T-helper 2 cell (primary cell): ENCODE measurements at regions not wholly inside any gene's neighbourhood (a gene's known extent, or its start where the extent isn't known, plus 50 kb on each side); places are given as distances from the start of the nearest gene placed in this dataset.

ENCODE experiments used
- DNase-seq, 5 experiments: peaks; one replicate each; pipeline versions ENCODE4 v3.0.0 to v3.0.0-alpha.2; 2012 to 2022

DNA sequence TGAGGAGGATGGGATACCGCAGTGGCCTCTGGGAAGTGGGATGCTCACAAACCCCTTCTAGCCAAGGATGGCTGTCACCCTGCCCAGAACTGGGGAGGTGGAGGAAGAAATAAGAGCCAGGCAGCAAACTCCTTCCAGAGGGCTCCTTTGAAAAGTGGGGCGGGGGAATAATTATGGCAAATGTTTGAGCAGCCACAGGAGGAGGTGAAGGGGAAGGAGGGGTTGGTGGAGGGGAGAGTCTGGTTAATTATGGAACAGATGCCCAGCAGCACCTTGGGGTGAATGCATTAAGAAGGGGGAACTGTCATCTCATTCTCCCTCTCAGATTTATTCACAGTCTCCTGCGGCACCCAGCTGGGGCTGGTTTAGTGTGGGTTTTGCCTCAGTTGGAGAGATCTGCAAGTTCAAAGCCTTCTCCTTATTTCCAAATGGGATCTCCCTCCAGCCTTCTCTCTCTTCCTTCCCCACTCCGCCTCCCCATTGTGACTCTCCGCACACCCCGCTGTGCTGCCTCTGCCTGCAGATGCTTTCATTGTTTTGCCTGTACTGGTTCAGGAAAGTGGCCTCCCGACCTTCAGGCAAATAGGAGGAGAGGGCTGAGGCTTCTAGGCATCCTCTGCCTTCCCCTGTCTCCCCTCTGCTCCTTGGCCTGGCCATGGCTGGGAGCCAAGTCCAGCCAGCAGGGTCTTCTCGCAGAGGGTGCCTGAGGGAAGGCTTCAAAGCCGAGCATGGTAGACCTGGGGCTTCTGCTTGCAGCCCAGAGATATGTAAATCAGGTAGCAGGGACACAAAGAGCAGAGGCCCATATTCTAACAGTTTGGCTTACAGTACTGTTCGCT is 457.2 kb upstream of the MEX3C start:
- DNase-seq = no peak

DNA sequence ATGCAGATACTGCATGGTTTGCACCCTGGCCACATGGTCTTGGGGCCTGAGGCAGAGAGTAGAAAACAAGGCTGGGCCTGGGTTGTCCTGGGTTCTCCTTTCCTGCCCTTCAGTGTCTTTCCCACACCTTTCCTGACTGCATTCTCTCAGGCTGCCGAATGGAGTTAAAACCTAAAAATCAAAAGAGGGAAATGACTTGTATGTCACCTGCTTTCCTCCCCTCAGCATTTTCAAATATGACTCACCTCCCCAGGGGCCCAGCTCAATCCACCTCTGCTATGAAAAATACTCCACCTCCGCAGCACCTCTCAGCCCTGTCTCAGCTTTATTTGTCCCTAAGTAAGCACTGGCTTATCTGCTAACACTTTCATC is 457.8 kb upstream of the MEX3C start:
- peak in 1 of 5 experiments; percentile 7 for DNase-seq

DNA sequence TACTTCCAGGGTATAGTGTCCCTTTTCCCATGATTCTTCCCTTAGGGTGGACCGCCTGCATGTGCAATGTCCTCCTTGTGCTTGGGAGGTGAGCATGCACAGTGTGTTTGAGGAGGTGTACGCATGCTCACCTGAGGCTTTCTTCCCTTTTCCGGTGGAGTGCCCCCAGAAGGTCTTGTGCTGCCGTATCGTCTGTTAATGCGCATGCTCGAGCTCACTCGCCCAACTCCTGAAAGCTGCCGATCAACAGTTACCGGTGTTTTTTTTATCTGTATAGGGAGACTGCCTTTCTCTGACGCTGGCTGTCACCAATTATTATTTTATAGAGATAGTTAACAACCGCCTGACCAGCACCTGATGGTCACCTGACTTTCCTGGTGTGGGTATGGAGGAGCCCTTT is 458.8 kb upstream of the MEX3C start:
- DNase-seq = no peak

DNA sequence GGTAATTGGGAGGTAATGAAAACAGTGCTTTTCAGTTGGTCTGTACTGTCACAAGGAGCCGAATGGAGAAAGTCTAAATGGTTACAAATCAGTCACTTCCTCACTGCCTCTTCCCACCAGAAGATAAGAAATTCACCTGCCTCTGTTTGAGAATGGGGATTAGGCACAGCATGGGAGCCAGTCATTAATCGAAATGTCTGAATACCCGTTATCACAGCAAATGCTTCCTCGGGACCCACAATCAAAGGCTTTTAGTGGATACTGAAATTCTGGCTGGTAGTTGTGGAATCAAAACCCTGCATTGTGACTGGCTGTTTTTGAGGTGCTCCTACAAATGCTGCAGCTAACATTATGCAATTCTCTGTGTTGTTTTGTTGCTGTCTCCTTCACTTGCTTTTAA is 461.0 kb upstream of the MEX3C start:
- DNase-seq = no peak

DNA sequence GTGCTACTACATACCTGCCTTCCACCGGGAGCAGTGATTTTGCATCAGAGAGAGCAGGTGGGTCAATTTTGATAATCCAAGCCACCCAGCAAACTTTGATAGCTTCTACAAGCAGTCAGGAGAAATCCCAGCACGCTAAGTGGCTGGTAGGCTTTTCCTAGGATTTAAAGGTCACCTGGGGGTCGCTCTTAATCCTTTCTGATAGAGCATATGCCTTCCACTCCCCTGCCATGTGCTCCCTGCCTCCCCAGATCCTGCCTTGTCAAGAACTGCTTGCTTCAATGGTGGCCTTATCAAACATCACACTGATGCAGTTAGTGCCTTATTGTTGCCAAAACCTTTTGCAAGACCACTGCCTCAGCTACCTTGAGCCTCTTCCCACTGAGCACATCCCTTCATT is 462.3 kb upstream of the MEX3C start:
- DNase-seq = no peak

DNA sequence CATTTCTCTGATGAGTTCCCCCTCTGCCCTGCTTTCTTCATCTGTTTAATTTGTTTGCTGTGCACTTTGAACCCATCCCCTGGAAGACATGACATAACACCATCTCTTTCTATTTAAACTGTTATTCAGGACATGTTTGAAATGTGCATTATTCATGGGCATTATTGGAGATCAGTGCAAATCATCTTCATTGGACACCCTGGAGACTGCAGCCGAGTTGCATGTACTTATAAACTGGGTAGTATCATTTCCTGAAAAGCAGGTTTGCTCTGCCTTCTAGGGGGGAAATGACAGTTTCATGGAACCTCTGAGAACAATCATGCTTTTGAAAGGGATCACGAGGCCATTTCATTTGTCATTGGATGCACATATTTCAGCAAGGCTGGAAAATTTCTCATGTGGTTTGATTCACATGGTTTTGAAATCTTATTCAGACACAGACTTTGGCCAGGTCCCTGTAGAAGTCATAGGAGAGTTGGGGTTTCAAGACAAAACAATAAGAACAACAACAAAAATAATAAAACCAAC is 462.8 kb upstream of the MEX3C start:
- no peak for DNase-seq

DNA sequence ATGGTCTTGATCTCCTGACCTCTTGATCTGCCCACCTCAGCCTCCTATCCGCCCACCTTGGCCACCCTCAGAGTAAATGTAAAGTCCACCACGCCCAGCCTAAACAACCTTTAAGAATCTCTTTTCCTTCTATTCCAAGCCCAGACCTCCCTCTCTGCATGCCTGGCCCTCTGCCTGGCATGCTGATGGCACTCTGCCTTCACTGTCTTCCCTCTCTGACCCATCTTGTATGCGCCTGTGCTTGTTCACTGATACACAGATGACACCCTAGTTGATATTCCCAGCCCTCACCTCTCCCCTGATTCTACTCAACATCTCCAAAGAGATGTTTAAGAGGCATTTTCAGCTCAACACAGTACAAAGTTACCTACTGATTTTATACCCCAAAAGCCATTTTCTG is 466.8 kb upstream of the MEX3C start:
- DNase-seq = no peak

DNA sequence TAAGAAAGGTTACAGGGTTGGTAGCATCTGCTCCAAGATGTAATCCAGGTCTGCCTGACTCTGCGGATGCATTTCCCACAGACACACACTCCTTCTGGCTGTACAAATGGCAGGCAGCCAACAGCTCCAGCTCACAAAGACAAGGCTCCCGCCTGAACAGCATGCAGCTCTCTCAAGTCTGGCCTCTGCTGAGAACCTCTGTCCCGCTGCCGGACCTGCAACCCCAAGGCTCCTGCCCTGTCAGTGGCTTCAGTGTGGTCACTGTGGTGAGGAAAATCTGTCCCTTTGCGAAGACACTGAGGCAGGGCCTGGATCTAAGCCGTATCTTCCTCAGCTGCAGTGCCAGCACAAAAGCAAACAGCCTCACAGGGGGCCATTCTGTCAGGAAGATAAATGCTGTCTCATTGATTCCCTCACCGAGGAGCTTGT is 469.3 kb upstream of the MEX3C start:
- DNase-seq = no peak

DNA sequence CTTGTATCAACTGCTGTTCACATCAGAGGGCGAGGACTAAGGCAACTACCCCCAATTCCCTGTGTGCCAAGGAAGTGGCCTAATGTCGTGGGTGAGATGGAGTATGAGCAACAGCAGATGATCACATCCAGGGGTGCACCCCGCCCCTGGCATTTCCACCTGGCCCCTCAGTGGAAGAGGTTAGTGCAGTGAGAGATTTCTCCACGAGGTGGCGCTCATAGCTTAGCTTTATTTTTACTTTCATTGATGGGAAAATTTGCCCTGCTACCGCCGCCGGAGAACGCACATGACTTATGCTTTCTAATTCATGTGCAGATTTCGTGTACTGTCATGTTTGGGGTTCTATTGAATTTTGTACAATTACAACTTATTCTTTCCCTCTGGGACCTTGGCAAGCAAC is 470.6 kb upstream of the MEX3C start:
- peak in 3 of 5 experiments; percentile 9 to 44 (median 9) for DNase-seq

DNA sequence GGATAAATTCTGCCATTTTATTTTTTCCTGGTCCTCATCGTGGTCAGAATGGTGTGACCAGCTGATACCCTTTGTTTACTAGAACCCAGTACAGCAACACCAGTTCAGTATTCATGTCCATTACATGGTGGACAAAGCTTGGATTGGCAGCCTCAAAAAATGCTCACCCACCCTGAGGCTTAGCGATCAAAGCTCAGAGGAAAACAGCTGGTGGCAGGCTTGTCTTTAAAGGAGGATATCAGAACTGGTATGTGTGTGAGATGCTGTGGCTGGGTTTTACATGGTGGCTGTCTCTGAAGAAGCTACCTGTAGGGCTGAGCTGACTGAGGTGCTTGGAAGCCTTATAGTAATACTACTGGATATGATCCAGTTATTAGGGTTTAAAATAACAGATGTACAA is 471.1 kb upstream of the MEX3C start:
- no peak for DNase-seq

DNA sequence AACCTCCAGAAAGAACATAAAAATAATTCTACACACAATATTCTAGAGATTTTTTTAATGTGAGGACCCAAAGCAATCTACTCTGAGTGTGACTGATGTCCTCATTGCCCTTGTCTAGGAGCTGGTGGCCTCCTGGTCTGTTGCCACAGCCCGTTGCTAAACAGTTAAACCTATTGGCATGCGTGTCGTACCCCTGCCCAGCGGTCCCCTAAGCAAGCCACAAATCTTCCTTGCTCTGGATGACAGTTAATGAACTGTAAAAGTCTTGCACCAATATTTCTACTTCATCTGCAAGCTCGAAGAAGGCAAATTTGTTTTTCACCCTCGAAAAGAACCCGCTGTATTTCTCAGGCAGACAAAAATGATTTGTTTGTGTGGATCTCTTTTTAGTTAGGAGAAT is 489.1 kb upstream of the MEX3C start:
- no peak for DNase-seq

DNA sequence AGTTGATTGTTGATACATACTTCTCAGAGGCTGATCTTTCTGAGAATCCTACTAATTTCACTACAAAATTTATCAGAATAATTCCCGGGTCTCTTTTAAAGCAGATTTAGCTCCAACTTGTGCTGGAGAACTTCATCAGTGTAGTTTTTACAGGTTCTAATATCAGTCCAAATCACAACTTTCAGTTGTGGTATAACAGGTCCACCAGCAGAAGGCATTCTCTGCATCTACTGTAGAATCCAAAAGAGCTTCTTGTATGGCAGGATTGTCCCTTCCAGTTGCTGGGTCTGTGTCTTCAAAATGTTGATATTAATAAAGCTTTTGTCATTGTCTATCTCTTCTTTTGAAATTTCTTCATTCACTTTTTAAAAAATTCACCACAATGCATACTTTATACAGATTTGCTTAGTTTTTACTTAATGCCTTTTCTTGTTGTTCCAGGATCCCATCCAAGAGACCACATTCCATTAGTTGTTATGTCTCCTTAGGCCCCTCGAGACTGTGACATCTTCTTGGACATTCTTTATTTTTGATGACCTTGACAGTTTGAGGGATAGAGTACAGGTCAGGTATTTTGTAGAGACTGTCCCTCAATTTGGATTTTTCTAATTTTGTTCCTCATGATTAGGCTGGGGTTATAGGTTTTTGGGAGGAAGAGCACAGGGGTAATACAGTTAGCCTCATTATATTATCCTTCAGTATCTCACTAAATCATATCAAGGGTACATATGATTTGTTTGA is 490.5 kb upstream of the MEX3C start:
- DNase-seq = no peak

DNA sequence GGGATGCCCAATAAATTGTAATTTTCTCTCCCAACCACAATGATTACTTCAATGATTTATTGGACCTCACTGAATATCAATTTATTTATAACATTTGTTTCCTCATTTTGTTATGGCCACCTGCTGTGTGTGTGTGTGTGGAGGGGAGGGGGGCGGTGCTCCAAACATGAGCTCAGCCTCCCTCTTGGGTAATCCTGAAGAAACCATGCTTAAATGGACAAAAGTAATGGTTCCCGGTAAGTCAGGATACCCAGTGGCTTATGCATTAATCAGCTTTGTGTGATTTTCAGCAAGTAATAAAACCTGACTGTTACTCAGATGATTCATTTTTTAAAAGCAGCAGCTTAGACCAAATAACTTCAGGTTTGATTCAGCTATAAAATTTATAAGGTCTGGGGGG is 495.1 kb upstream of the MEX3C start:
- no peak for DNase-seq

DNA sequence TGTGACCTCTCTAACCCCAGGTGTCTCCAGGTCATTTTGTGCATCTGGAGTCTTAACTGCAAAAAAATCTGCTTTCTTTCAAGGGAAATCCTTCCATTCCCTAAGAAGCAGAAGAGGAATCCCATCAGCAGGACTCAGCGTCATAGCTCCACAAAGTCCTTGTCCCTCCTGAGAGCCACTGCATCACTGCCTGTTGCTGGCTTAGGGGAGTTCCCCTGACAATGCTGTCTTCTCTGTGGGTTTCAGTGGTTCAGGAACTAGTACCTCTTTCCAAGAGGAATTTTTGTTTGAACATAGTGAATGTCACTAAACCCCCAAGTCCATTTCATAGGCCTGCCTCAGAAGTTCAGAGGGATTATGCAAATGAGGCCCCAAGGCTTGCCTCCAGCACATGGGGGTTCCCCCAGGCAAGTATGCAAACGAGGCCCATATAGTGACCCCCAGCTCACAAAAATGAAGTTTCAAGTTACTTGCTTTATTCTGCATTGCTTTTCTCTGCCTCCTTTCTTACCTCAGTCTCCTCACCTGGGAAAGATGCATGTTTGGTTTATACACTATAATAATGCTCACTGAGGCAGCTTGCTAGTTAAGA is 513.9 kb upstream of the MEX3C start:
- DNase-seq = no peak

DNA sequence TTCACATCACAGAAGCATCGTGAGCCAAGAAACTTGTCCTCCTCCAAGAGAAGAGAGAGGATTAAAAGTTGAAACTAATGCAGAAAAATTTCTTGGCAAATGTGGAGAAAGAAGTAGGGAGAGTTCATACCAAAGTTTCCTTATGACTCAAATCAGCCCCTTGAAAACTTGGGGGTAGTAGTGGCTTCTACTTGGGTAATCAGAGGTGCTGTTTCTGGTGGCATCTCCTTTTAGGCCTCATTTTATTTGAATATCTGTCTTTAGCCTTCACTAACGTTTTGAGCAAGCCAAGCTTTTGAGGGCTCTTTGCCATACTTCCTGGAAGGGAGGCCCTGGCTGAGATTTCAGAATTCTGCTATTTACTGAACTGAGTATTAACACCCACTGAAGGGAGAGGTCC is 515.3 kb upstream of the MEX3C start:
- DNase-seq = no peak

DNA sequence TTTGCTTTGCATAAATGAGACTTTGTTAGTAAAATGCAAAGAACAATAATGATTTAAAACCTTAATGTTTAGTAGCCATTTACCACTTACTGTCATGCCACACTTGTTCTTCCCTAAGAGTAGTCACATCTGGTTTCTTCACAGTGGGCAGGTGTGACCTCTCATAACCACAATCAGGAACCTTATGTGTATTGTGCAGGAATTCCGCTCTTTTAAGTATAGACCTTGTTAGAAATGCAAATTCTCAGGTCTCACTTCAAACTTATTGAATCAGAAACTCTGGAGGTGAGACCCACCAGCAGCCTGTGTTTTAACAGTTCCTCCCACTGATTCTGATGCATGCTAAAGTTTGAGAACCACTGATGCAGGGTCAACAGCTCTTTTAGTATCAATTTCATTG is 518.8 kb upstream of the MEX3C start:
- no peak for DNase-seq

DNA sequence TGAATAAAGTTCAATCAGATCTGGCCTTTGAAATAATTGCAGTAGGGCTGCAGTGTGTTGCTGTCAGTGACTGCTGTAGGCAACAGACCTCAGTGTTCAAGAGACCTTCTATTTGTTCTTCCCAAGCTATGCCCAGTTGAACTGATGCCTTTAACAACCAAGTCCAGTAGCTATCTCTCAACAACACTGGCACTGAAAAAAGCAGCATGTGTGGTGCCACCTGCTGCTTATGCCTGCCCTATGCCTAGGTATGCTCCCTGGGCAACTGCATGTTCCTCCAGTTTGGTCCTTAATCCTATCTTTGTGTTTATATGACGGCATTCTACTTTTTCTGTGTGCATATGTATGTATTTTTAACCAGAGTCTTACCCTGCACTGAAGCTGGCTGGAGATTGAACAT is 523.9 kb upstream of the MEX3C start:
- DNase-seq = no peak

DNA sequence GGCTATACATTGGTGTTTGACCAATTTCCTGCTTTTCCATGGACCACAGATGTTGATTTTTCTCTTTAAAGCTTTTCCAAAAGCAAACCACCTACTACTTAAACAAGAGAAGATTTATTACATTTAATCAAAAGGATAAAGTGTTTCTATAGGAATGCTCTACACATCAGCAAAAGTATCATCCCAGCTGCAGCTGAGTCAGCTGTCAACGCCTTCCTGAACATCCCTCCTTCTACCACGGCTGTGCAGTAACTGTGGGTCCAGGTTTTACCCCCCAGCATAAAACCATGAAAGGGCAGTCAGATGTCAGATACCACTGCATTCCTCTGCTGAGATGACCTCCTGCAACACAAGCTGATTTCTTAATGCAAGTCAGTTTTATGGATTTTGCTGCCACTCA is 524.5 kb upstream of the MEX3C start:
- no peak for DNase-seq

DNA sequence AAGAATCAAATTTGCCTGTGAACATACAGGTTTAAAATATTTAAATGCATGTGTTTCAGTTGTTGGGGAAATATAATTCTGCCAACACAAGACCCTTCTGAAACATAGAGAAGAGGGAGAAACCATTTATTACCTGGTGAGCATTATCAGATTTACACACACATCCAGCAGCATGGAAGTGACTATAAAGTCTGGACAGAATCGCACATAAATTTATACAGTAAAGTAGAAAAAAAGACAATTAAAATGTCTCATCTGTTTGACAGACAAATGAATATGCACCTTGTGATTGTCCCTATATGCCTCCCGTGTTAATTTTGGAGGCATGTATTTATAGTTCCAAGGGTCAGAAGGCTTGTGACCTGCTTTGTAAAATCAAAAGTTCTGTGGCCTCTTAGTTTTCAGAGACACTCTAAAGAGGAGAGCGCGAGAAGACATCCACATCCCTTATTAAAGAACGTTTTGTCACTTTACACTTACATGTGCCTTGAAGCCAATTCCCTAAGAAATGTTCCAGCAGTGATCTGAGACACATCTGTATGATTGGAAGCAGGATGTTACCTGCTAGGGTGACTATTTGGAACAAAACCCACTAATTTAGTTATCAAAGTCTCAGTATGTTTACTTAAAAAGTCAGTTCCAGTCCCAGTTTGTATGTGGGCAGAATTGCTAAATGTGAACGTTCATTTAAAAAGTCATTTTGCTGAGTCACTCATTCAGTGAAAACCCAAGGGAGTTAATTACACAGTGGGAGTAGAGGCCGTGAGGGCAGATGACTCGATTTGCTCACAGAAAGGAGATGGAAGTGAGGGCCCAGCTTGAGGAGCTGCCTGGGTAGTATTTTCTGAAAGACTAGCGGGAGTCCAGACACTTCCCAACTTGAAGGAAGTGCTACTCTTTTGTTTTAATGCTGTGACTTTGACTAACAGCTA is 527.6 kb upstream of the MEX3C start:
- DNase-seq = no peak

DNA sequence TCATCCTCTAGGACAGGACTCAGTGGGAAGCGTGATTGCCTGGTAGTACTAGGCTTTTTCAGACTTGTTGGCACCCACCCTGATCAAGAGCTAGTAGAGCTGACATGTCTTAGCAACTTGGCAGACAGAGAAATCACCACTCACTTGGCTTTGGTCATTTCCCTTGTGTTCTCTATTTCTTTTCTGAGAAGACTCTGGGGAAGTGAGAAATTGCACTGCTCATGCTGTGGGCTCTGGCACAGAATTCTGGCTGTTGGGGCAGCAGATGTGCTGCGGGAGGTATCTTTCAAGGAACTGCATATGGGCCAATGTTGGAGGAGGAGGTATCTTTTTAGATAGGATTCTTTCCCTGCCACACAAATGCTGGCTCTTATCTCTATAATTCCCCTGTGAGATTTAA is 529.1 kb upstream of the MEX3C start:
- no peak for DNase-seq

DNA sequence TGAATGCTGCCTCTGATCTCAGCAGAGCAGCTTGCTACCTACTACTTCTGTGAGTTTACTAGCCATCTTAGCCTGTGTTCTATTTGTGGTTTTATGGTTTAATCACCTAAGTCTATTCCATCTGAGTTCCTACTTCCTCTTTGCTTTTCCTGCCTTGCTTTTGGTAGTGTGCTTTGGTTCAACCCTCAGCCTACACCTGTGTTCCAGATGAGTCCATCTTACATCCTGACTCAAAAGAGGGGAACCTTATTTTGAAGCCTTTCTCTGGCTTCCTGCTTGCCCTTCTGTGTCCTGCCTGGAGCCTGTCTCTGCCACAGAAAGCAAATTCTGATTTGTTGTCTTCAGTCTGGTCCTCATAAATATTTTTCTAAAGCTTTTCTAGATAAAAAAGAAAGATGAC is 530.3 kb upstream of the MEX3C start:
- no peak for DNase-seq

DNA sequence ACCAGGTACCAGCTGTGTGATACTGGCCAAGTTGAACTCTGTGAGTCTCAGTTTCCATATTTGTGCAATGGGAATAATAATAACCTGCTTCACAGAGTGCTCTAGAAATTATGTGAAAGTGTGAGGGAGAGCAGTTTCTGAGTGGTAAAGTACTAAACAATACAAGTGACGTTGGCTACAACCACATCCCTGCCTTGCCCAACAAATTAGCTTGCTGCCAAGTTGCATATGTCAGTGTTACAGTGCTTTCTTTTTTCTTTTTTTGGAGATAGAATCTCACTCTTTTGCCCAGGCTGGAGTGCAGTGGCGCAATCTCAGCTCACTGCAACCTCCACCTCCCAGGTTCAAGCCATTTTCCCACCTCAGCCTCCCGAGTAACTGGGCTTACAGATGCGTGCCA is 533.6 kb upstream of the MEX3C start:
- DNase-seq = no peak

DNA sequence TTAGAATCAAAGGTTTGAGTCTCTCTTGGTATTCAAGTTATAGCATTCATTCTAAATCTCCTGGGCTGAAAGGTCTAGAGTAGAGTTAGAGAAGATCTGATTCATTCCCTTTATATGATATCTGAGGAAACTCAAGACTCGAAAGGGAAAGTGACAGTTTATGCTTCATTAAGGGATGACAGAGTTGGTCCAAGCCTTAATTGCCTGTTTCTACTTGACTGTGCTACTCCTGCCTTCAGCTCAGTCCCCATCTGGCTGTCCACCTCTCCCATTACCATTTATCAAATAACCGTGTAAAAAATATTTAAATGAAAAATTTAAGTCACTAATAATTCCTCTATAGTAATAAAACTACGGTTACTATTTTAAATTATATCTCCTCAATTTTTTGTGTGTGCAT is 537.1 kb upstream of the MEX3C start:
- DNase-seq = no peak
